Astrocyte of the spinal cord (primary cell): ENCODE measurements at regions not wholly inside any gene's neighbourhood (a gene's known extent, or its start where the extent isn't known, plus 50 kb on each side); places are given as distances from the start of the nearest gene placed in this dataset.

ENCODE experiments used
- DNase-seq: peaks from one replicate; pipeline ENCODE4 v3.0.0; 2011; ENCODE audit warnings: low read depth, low spot score
- H3K4me3 ChIP-seq: 2 replicates; pipeline ENCODE4 v1.5.1; 2011; ENCODE audit warnings: low read depth, mild to moderate bottlenecking, low read length, moderate library complexity
- in situ Hi-C: cut with HindIII; loops from 2 replicates; pipeline ENCODE4 v1.10.0; 2017; ENCODE audit warnings: low sequenced_read_pairs
- TF ChIP-seq, protein P1 (sequence below): IDR thresholded peaks from 2 replicates; pipeline ENCODE4 v1.5.1; 2012; ENCODE audit warnings: low read depth, mild to moderate bottlenecking, low read length, inconsistent platforms

DNA sequence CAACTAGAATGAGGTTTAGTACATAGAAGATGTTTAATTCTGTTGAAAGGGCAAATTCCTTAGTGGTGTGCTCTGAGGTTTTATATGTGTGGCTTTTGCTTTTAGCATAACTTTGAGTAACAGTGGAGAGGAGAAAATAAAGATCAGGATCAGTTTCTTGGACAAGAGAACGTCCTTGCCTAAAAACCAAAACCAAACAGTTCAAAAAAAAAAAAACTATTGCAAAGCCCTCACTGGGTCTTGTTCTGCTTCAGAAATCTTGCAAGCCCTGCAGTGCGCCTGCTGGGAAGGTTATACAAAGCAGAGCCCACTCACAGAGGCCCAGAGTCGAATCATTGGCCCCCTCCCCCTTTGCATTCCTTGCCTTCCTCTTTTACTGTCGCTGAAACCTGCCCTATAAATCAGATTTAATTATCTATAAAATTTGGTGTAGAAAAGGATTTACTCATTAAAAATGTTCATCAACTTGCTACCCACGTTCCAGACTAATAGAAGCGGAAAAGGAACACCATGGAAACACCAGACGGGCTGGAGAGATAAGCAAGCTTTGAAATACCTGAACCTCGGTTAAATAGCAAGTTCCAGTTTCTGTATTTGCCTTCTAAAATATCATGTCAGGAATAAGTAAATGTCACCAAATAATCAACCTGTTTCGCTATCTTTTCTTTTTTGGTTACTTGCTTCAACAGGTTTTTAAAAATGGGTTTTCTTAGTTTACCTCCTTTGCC, 201.6 kb upstream of the PTBP2 start:
- DNase-seq = peak; percentile 66
- in situ Hi-C loops = no loop called here
- TF ChIP-seq, protein P1, sequence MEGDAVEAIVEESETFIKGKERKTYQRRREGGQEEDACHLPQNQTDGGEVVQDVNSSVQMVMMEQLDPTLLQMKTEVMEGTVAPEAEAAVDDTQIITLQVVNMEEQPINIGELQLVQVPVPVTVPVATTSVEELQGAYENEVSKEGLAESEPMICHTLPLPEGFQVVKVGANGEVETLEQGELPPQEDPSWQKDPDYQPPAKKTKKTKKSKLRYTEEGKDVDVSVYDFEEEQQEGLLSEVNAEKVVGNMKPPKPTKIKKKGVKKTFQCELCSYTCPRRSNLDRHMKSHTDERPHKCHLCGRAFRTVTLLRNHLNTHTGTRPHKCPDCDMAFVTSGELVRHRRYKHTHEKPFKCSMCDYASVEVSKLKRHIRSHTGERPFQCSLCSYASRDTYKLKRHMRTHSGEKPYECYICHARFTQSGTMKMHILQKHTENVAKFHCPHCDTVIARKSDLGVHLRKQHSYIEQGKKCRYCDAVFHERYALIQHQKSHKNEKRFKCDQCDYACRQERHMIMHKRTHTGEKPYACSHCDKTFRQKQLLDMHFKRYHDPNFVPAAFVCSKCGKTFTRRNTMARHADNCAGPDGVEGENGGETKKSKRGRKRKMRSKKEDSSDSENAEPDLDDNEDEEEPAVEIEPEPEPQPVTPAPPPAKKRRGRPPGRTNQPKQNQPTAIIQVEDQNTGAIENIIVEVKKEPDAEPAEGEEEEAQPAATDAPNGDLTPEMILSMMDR = no peak
- no peak overlapping the region for H3K4me3 ChIP-seq

DNA sequence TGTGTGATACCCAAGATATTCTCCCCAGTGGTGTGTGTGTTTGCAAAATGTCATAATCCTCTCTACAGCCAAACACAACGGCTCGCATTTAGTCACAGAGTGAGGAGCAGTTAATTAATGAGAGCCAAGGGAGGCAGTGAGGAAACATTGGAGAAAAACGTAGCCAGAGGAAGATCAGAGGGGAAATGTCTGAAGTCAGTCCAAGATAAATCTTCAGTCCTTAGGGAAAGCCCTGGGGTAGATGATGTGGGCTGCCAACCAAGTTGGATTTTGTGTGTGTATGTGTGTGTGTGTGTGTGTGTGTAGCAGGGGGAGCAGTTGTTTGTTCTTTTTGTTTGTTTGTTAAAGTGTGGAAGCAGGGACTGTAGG, 201.0 kb upstream of the PTBP2 start:
- H3K4me3 ChIP-seq = no peak overlapping the region
- peak; percentile 42 for DNase-seq
- in situ Hi-C loops = no loop called here
- TF ChIP-seq, protein P1 = no peak

DNA sequence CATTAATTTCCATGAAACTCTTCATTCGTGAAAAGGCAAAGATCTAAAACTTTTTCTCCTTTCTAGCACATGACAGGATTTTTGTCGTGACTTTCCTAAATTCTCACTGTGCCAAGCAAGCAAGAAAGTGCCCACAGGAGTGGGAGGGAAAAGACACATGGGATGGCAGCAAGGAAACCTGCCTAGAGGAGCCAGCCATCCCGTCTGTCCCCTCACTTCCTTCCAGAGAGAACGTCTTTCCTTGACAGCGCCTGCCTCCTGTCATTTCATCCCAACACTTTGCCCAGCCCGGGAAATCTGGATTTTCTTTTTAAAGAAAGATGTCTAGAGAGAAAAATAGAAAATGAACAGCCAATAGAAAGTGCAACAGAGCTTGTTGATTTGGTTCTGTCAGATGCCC, 200.6 kb upstream of the PTBP2 start:
- no peak overlapping the region for H3K4me3 ChIP-seq
- TF ChIP-seq, protein P1 = no peak
- no peak for DNase-seq
- in situ Hi-C loops = no loop called here

DNA sequence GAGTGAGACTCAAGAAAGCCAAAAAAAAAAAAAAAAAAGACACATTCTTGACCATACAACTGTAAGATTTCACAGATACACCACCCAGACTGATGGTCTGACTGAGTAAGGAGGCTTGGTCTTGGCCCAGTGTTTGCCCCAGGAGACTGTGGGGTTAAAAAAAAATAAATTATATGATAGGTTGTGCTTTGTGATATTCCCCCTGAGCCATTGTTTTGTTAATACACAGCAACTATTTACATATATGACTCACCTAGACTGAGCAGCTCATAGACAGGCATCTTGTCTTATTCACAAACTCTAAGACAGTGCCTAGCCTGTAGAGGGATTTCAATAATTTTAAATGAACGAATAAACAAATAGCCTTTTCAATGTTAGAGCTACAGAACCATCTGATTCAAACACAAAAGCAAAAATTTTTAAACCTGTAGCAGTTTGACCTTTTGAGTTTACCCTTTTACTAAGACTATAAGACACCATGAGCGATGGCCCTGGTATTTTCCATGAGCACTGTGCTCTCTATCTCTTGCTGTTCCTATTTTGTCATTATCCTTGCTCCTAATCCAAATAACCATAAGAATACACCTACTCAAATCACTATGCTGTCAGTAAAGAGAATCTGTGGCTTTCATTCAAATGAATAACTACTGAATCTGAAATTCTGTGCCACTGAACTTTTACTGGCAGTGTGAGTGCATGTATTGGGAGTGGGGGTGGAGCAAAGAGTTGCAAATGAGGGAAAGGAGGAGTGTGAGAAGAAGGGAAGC, 199.4 kb upstream of the PTBP2 start:
- TF ChIP-seq, protein P1 = no peak
- H3K4me3 ChIP-seq = no peak overlapping the region
- DNase-seq = peak; percentile 48
- in situ Hi-C loops = no loop called here

DNA sequence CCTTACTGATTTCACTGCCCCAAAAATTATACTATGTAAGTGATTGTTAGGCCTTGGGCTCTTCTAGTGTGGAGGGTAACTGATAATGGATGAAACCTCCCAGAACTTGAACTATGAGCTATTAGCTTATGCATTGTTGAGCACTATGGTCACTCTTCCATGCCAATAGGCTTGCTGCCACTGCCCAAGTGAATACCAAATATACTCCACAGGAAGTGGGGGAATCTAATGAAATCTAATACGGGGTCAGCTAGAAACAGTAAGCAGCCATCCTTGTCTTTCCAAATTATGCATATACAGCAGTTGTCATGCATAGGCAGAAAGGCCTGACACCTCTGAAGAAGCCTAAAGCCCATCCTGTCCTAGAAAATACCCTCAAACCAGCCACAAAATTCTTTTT, 198.7 kb upstream of the PTBP2 start:
- no peak for DNase-seq
- no peak overlapping the region for H3K4me3 ChIP-seq
- TF ChIP-seq, protein P1 = no peak
- in situ Hi-C loops = no loop called here

DNA sequence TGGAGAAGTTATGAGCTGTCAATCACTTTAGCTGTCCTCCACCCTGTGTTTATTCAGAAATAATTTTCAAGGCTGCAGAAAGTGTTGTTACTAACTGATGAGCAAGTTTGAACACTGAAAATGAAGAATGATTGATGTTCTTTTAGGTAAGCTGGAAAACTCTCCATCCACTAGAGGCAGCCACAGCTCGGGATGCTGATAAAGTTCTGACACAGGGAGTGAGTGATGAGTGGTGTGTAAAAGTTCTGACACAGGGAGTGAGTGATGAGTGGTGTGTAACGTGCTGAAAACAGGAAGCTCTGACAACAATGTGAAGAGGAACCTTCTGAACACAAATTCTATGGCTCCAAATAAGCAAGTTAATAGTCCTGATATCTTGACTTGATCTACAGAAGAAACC, 197.5 kb upstream of the PTBP2 start:
- H3K4me3 ChIP-seq = no peak overlapping the region
- in situ Hi-C loops = no loop called here
- TF ChIP-seq, protein P1 = peak; percentile 3
- no peak for DNase-seq
